Caki2 (cell line): ENCODE measurements at regions not wholly inside any gene's neighbourhood (a gene's known extent, or its start where the extent isn't known, plus 50 kb on each side); places are given as distances from the start of the nearest gene placed in this dataset.

ENCODE experiments used
- DNase-seq: peaks from one replicate; pipeline ENCODE4 v3.0.0-alpha.2; 2015; ENCODE audit warnings: low read depth
- in situ Hi-C: cut with HindIII; loops from 2 replicates; pipeline ENCODE4 v1.10.0; 2016; ENCODE audit warnings: low sequenced_read_pairs, low pct_unique_long_range_greater_than_20kb, mixed read lengths

- in situ Hi-C loops = no loop called here
- no peak for DNase-seq
Measured at GRCh38 chr7:125780153-125780552, 850.5 kb upstream of the POT1 start.

GRCh38 chr7:125775317-125775716 is 845.7 kb upstream of the POT1 start:
- DNase-seq = no peak
- in situ Hi-C loops = no loop called here

DNA sequence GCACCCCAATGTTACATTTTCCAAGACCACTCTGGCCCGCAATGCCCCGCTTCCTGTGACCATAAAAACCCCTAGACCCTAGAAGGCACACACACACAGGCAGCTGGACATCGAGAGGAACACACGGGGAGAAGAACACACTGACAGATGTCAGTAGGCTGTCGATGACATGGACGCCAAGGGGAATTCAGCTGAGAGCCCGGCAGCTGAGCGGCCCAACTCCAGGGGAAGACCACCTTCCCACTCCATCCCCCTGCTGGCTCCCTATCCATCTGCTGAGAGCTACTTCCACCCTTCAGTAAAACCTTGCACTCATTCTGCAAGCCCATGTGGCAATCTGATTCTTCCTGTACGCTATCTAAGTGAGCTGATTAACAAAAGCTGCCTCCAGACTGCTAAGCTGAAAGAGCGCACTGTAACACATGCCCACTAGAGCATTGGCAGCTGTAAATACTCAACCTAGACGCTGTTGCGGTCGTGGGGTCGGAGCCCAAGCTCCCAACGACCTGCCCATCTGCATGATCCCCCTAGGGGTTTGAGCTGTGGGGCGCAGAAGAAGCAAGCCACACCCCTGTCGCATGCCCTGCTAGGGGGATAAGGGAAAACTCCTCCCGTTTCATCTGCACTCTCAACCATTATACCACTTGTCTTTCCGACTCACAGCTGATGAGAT is 843.6 kb upstream of the POT1 start:
- no peak for DNase-seq
- in situ Hi-C loops = no loop called here

DNA sequence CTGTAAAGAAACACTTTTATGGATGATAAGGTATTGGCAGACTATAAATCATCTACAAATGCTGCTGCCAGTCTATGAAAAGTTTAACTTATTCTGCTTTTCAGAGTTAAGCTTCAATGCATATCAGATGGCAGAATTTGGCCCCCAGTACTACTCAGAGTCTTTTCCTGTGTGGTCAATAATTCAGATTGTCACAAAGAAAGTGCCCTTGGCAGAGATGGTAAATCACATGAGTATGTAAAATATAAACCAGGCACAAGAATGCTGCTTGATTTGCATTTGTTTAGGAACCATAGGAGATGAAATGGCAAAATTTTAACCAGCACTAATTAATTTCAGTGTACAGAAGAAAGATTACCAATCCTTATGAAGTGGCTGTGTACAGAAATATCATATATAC is 818.3 kb upstream of the POT1 start:
- DNase-seq = no peak
- in situ Hi-C loops = no loop called here

DNA sequence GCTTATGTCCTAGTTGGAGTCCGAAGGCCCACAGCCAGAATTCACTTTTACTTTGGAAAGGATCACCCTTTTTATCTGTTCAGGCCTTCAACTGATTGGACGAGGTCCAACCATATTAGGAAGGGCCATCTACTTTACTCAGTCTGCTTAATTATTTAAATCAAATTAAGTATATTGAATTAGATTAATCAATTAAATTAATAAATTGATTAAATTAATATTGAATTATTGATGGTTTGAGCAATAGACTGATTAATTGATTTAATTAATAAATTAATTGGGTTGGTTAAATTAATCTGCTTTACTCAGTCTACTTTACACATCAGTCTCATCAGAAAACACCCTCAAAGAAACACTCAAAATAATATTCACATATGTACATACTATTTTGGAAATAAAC is 816.9 kb upstream of the POT1 start:
- no peak for DNase-seq

DNA sequence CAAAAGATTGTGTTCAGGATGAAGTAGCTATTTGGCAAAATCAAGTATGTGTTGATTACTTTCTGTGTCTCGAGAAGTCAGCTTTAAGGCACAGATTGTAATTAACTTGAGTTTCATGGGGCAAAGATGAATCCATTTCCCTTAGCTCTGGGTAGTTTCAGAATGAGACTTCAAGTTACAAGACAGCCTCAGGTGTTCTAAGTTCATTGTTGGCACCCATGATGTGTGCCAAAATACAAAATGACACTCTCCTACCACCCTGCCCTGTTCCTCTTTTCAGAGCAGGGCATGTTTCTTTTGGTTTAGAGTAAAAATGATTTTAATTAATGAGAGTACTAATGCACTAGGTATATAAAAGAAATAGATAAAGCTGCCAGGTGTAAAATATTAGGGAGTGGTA is 797.6 kb upstream of the POT1 start:
- DNase-seq = no peak
- in situ Hi-C loops = no loop called here

More for the DNA sequence above, 816.9 kb upstream of the POT1 start:
- in situ Hi-C loops = no loop called here

DNA sequence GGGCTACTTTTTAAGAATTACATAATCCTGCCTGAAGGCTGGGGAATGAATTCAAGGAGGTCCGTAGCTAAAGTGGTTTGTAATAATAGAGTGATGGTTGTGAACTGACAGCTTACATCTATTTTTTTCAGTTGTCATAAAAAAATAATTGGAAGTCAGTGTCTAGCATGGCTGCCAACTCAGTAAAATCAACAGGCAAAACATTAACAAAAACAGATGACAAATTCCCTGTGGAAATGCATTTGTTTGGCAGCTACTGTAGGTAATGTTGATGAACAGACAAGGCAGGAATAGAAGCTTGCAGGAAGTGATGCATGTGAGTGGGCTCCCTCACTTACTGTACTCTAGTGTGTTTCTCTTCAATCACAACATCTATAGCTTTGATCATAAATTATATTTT is 766.0 kb upstream of the POT1 start:
- in situ Hi-C loops = no loop called here
- no peak for DNase-seq

DNA sequence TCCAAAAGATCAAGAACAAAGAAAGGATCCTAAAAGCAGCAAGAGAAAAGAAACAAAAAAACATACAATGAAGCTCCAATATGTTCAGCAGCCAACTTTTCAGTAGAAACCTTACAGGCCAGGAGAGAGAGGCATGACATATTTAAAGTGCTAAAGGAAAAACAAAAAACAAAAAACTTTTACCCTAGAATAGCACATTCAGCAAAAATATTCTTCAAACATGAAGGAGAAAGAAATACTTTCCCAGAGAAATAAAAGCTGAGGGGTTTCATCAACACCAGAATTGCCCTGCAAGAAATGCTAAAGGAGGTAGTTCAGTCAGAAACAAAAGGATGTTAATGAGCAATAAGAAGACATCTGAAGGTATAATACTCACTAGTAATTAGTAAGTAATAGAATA is 753.5 kb upstream of the POT1 start:
- in situ Hi-C loops = no loop called here
- no peak for DNase-seq

DNA sequence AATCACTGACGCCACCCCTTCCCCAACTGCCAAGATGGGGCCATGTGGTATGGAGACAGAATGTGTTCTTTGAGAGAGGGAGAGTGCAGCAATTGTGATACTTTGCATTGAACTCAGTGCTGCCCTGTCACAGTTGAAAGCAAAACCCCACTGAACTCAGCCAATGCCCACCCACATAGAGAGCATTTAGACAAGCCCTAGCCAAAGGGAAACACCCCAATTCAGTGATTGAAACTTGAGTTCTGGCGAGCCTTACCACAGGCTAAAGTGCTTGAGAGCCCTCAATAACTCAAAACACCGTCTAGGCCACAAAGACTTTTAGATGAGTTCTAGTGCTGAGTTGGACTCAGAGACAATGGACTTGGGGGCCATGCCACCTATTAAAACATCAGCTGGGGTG is 751.9 kb upstream of the POT1 start:
- in situ Hi-C loops = no loop called here
- DNase-seq = no peak

- DNase-seq = no peak
- in situ Hi-C loops = no loop called here
Measured at GRCh38 chr7:125678771-125679170, 749.1 kb upstream of the POT1 start.

GRCh38 chr7:125675640-125676039 is 746.0 kb upstream of the POT1 start:
- in situ Hi-C loops = no loop called here
- DNase-seq = no peak

GRCh38 chr7:125675169-125675568 is 745.5 kb upstream of the POT1 start:
- no peak for DNase-seq
- in situ Hi-C loops = no loop called here

GRCh38 chr7:125670926-125671572 is 741.4 kb upstream of the POT1 start:
- in situ Hi-C loops = no loop called here
- DNase-seq = peak; percentile 33

DNA sequence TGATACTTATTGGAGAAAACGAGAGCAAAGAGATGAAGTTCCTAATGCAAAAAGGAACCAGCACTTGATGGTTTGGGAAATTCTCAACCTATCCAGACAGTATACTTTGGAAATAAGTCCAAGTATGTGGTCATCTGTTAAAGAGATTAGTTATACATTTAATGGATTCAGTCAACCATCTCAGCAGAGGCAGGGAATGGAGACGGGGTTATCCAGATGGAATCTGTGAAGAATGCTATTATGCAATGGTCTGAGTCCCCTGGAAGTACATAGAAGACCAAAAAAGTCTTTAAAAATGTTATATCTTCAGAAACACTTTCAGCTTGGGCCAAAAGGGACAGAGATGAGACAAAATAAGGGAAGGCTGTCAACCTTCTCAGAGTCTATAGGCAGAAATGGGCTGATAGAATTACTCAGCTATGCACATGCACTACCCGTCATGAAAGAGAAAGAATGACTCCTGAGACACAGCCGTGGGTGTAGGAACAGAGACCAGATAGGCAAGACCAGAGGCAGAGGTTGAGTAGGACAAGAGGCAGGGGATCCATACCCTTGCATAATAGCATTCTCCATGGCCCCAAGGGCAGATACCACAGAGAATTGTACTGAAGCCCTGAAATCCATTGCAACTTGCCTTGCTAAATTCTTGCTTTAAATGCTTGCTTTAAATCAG is 738.8 kb upstream of the POT1 start:
- DNase-seq = peak; percentile 54
- in situ Hi-C loops = no loop called here

DNA sequence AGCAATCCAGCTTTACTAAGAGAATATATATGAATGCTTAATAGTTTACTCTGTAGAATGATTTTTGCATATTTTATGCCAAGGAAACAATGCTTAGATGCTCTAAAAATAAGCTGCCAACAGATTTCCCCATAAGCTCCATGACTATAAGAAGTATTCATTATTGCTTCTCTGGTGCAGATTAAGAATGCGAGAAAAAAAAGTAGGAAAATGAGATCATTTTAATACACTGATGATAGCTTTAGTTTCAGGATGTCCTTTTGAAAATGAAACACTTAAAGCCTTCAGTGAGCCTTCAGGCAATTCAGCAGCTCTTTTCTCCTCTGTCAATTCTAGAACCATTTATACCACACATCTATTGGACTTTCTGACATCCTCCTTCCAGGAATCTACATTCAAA is 735.0 kb upstream of the POT1 start:
- in situ Hi-C loops = no loop called here
- no peak for DNase-seq

GRCh38 chr7:125663961-125664360 is 734.3 kb upstream of the POT1 start:
- DNase-seq = peak; percentile 26
- in situ Hi-C loops = no loop called here

- in situ Hi-C loops = no loop called here
- no peak for DNase-seq
Measured at GRCh38 chr7:125661677-125662076, 732.1 kb upstream of the POT1 start.

DNA sequence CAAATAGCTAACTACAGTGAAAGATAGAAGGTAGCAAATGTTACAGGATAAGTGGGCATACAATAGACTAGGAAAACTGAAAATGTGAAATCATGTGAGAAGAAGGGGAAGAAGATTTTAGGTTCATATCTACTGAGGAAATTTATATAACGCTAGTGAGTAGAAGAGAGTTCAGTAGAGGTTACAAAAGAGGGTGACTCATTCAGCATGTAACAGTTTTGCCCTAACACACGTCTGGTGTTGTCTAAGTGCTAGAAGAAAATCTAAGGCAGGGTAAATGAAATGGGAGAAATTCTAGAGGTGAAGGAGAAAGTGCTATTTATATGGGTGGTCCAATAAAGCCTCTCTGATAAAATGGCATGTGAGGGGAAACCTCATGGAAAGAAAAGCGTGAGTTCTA is 731.4 kb upstream of the POT1 start:
- DNase-seq = no peak
- in situ Hi-C loops = no loop called here

DNA sequence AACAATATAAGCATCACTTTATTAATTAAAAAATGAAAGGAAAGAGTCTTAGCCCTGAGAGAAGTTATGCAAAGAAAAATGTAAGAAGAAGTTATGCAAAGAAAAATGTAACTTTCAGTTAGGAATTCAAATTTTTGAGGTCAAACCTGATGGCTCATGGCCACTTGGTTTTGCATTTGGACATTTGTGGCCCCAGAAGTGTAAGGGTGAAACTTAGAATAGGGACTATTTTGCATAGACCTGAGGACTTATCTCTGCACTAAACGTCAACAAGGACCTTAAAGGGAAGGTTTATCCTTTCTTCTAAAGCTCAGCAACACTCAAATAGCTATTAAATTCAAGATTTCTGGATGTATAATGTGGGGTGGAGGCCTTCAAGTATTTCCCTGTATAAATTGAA is 724.5 kb upstream of the POT1 start:
- in situ Hi-C loops = no loop called here
- DNase-seq = no peak
